ENCODE measurements at regions not wholly inside any gene's neighbourhood (a gene's known extent, or its start where the extent isn't known, plus 50 kb on each side); places are given as distances from the start of the nearest gene placed in this dataset.

GRCh38 chr12:115698257-115698656, 579.2 kb downstream of the MED13L start:
- Histone ChIP-seq H4K20me1 (ENCODE audit: insufficient read depth) (no peaks in the 10 kb centered on the region), H3K9ac (ENCODE audit: low read length) (no peak overlapping the region), H3K4me2 (ENCODE audit: low read length) (no peak overlapping the region), H3K9me2 (ENCODE audit: insufficient read depth) (no peaks in the 10 kb centered on the region), H3K4me1 (ENCODE audit: control insufficient read depth in 1 of 2, insufficient read depth in 2 of 2, low read length in 2 of 2) (no peaks in the 10 kb centered on the region), H3K4me3 (replicated peaks in 1 of 2; ENCODE audit: low read depth in 1 of 2, low read length in 2 of 2) (no peak overlapping the region), H3K27ac (ENCODE audit: low read depth, low read length) (no peak overlapping the region), H3K79me2 (ENCODE audit: insufficient read depth, low read length) (no peaks in the 10 kb centered on the region), H3K9me3 (ENCODE audit: control insufficient read depth in 1 of 2, insufficient read depth in 1 of 2, low read depth in 1 of 2, low read length in 2 of 2) (no peaks in the 10 kb centered on the region), H2AFZ (ENCODE audit: low read depth, low read length, poor library complexity, severe bottlenecking) (no peak overlapping the region), H3K27me3 (ENCODE audit: insufficient read depth, low read length) (no peaks in the 10 kb centered on the region), H3K36me3 (ENCODE audit: control insufficient read depth in 1 of 2, insufficient read depth in 2 of 2, low read length in 2 of 2) (no peaks in the 10 kb centered on the region)
- POLR2A ChIA-PET = no interaction called here
- no peak for ATAC-seq
- no peak for DNase-seq (ENCODE audit: low read depth, low spot score)
- no TSS peak for BruUV-seq (replicated peaks)
- intact Hi-C loops (cut with micrococcal nuclease) = no loop called here
- TF ChIP-seq ZBTB33 (IDR thresholded peaks at IDR 0.05; ENCODE audit: extremely low read depth, insufficient replicate concordance, low read length) = no peak
- no peak for TF ChIP-seq TCF7L2 (IDR thresholded peaks at IDR 0.05; ENCODE audit: borderline replicate concordance, extremely low read depth, insufficient read depth, insufficient read length)
- no peak for TF ChIP-seq RAD21 (IDR thresholded peaks at IDR 0.05; ENCODE audit: low read depth)
- no peak for TF ChIP-seq EZH2phosphoT487 (IDR thresholded peaks at IDR 0.05; ENCODE audit: borderline replicate concordance)
- RAD21 ChIA-PET (ENCODE audit: low non-redundant PET in 1 of 2, low total read pairs in 2 of 2, uncharacterized antibody in 2 of 2, unreplicated experiment in 2 of 2) = no interaction called here
- CTCF ChIA-PET = no interaction called here

DNA sequence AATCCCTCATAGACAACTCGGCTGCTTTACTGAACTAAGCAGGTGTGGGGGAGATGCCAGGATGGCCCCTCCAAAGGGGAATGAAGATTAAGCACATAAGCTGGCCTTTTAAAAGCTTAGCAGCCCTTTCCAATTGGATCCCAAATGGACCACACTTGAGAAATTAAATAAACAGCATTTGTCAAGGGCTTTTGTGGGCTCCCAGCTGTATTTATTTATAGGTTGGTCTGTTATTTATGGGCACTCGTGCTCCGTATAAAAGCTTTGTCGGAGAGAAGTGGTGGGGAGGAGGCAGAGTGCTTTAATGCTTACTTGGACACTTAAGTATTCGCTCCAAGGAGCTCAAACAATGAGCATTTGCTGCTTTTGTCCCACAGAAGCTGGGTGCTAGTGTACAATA, 580.2 kb downstream of the MED13L start:
- Histone ChIP-seq H3K4me2 (ENCODE audit: low read length) (no peak overlapping the region), H3K79me2 (ENCODE audit: insufficient read depth, low read length) (no peaks in the 10 kb centered on the region), H3K4me1 (ENCODE audit: control insufficient read depth in 1 of 2, insufficient read depth in 2 of 2, low read length in 2 of 2) (no peaks in the 10 kb centered on the region), H3K9me3 (ENCODE audit: control insufficient read depth in 1 of 2, insufficient read depth in 1 of 2, low read depth in 1 of 2, low read length in 2 of 2) (no peaks in the 10 kb centered on the region), H3K9me2 (ENCODE audit: insufficient read depth) (no peaks in the 10 kb centered on the region), H3K27ac (ENCODE audit: low read depth, low read length) (no peak overlapping the region), H3K36me3 (ENCODE audit: control insufficient read depth in 1 of 2, insufficient read depth in 2 of 2, low read length in 2 of 2) (no peaks in the 10 kb centered on the region), H3K9ac (ENCODE audit: low read length) (no peak overlapping the region), H4K20me1 (ENCODE audit: insufficient read depth) (no peaks in the 10 kb centered on the region), H3K27me3 (ENCODE audit: insufficient read depth, low read length) (no peaks in the 10 kb centered on the region), H2AFZ (ENCODE audit: low read depth, low read length, poor library complexity, severe bottlenecking) (no peak overlapping the region), H3K4me3 (replicated peaks in 1 of 2; ENCODE audit: low read depth in 1 of 2, low read length in 2 of 2) (no peak overlapping the region)
- DNase-seq (ENCODE audit: low read depth, low spot score) = no peak
- BruUV-seq (replicated peaks) = no TSS peak
- no peak for ATAC-seq
- intact Hi-C loops (cut with micrococcal nuclease) = no loop called here
- POLR2A ChIA-PET = no interaction called here
- RAD21 ChIA-PET (ENCODE audit: low non-redundant PET in 1 of 2, low total read pairs in 2 of 2, uncharacterized antibody in 2 of 2, unreplicated experiment in 2 of 2) = no interaction called here
- TF ChIP-seq CEBPB (IDR thresholded peaks at IDR 0.05; ENCODE audit: low read depth) (no peak), ZNF274 (IDR thresholded peaks at IDR 0.05; ENCODE audit: low read depth, low read length) (no peak), ZBTB33 (IDR thresholded peaks at IDR 0.05; ENCODE audit: extremely low read depth, insufficient replicate concordance, low read length) (no peak), SRF (IDR thresholded peaks at IDR 0.05; ENCODE audit: low read depth) (no peak)
- CTCF ChIA-PET = no interaction called here

All from HCT116 (cell line).